GM23338 (cell line): ENCODE measurements at regions not wholly inside any gene's neighbourhood (a gene's known extent, or its start where the extent isn't known, plus 50 kb on each side); places are given as distances from the start of the nearest gene placed in this dataset.

Experiments used
- ATAC-seq: fragments of 200-7000 bp; cut with Tn5 transposase; 3 replicates; pipeline ENCODE4 v1.9.1; 2020
- DNase-seq: peaks from one replicate; pipeline ENCODE4 v3.0.0-alpha.2; 2015; ENCODE audit warnings: low spot score
- H2AFZ ChIP-seq: fragments of 200-600 bp; sonication (generic); 2 replicates; pipeline ENCODE4 v1.8.0; 2016; ENCODE audit warnings: antibody characterized with exemption, mild to moderate bottlenecking, moderate library complexity
- H3F3A ChIP-seq: fragments of 200-600 bp; sonication (generic); replicated peaks from 2 replicates; pipeline ENCODE4 v1.8.0; 2017; ENCODE audit warnings: antibody characterized with exemption, mixed run types, low read depth
- H3K27ac ChIP-seq: fragments of 200-600 bp; sonication (generic); 2 replicates; pipeline ENCODE4 v1.6.1; 2016; ENCODE audit warnings: low read depth
- H3K27me3 ChIP-seq: fragments of 200-600 bp; sonication (generic); 2 replicates; pipeline ENCODE4 v1.8.0; 2016; ENCODE audit warnings: mild to moderate bottlenecking, mixed run types, moderate library complexity; ENCODE audit not compliant: insufficient read depth
- H3K36me3 ChIP-seq: fragments of 200-600 bp; sonication (generic); 2 replicates; pipeline ENCODE4 v1.8.0; 2016; ENCODE audit warnings: mild to moderate bottlenecking; ENCODE audit not compliant: insufficient read depth
- H3K4me1 ChIP-seq: fragments of 200-600 bp; sonication (generic); 2 replicates; pipeline ENCODE4 v1.8.0; 2016; ENCODE audit warnings: mild to moderate bottlenecking, moderate library complexity; ENCODE audit not compliant: insufficient read depth
- H3K4me2 ChIP-seq: fragments of 200-600 bp; sonication (generic); 2 replicates; pipeline ENCODE4 v1.7.1; 2017; ENCODE audit warnings: mixed run types
- H3K4me3 ChIP-seq: fragments of 200-600 bp; sonication (generic); 2 replicates; pipeline ENCODE4 v1.6.1; 2016; ENCODE audit warnings: mixed run types
- H3K79me2 ChIP-seq: fragments of 200-600 bp; sonication (generic); replicated peaks from 2 replicates; pipeline ENCODE4 v1.8.0; 2017; ENCODE audit warnings: mild to moderate bottlenecking; ENCODE audit not compliant: insufficient read depth
- H3K9me2 ChIP-seq: fragments of 200-600 bp; sonication (generic); 2 replicates; pipeline ENCODE4 v1.8.0; 2017; ENCODE audit not compliant: insufficient read depth
- H4K20me1 ChIP-seq: fragments of 200-600 bp; sonication (generic); replicated peaks from 2 replicates; pipeline ENCODE4 v1.8.0; 2017; ENCODE audit warnings: mild to moderate bottlenecking; ENCODE audit not compliant: insufficient read depth
- H3K27ac Mint-ChIP-seq: 2 replicates; pipeline ENCODE4 v1.8.0; 2020; ENCODE audit warnings: inconsistent platforms, mild to moderate bottlenecking, moderate library complexity, mixed read lengths
- H3K27me3 Mint-ChIP-seq: 3 replicates; pipeline ENCODE4 v1.8.0; 2022; ENCODE audit warnings: low read depth, mild to moderate bottlenecking, moderate library complexity, mixed read lengths, inconsistent platforms; ENCODE audit not compliant: insufficient read depth, poor library complexity
- H3K36me3 Mint-ChIP-seq: 3 replicates; pipeline ENCODE4 v1.8.0; 2021; ENCODE audit warnings: low read depth, mild to moderate bottlenecking, inconsistent platforms, moderate library complexity, mixed read lengths
- H3K4me1 Mint-ChIP-seq: 3 replicates; pipeline ENCODE4 v1.8.0; 2020; ENCODE audit warnings: mild to moderate bottlenecking, inconsistent platforms, mixed read lengths
- H3K4me3 Mint-ChIP-seq: 3 replicates; pipeline ENCODE4 v1.8.0; 2021; ENCODE audit warnings: moderate library complexity, mild to moderate bottlenecking, inconsistent platforms, mixed read lengths
- H3K9me3 Mint-ChIP-seq: 3 replicates; pipeline ENCODE4 v1.8.0; 2020; ENCODE audit warnings: moderate library complexity, mild to moderate bottlenecking, inconsistent platforms, mixed read lengths
- CREB1 ChIP-seq: fragments of 250-450 bp; sonication (Bioruptor Pico); IDR thresholded peaks from 2 replicates; pipeline ENCODE4 v1.5.0; 2020; ENCODE audit warnings: low read depth, mild to moderate bottlenecking, moderate library complexity
- EZH2phosphoT487 ChIP-seq: fragments of 200-600 bp; sonication (generic); IDR thresholded peaks from one replicate; pipeline ENCODE4 v1.8.1; 2018; ENCODE audit warnings: antibody characterized with exemption; ENCODE audit not compliant: unreplicated experiment
- JUNB ChIP-seq: IDR thresholded peaks from one replicate; pipeline ENCODE4 v1.6.1; 2016; ENCODE audit warnings: antibody characterized with exemption; ENCODE audit not compliant: unreplicated experiment
- NANOG ChIP-seq: IDR thresholded peaks from 2 replicates; pipeline ENCODE4 v1.6.1; 2016; ENCODE audit warnings: antibody characterized with exemption, borderline replicate concordance
- ZNF331 ChIP-seq: fragments of 250-450 bp; sonication (Bioruptor Pico); IDR thresholded peaks from 2 replicates; pipeline ENCODE4 v1.5.0; 2020; ENCODE audit warnings: low read depth, mild to moderate bottlenecking, moderate library complexity
- TF ChIP-seq, protein P1 (sequence below), 2 experiments: fragments of 200-600 bp in 1 of 2; sonication (generic) in 1 of 2; conservative IDR thresholded peaks; 2 replicates each; pipeline versions ENCODE4 v1.5.1 to v1.6.1; 2016 to 2017; ENCODE audit warnings: antibody characterized with exemption in 2 of 2, low read depth in 2 of 2, mild to moderate bottlenecking in 2 of 2, moderate library complexity in 1 of 2
- TF ChIP-seq, protein P2 (sequence below): fragments of 250-450 bp; sonication (Bioruptor Pico); IDR thresholded peaks from 2 replicates; pipeline ENCODE4 v1.5.0; 2020; ENCODE audit warnings: mild to moderate bottlenecking, moderate library complexity

DNA sequence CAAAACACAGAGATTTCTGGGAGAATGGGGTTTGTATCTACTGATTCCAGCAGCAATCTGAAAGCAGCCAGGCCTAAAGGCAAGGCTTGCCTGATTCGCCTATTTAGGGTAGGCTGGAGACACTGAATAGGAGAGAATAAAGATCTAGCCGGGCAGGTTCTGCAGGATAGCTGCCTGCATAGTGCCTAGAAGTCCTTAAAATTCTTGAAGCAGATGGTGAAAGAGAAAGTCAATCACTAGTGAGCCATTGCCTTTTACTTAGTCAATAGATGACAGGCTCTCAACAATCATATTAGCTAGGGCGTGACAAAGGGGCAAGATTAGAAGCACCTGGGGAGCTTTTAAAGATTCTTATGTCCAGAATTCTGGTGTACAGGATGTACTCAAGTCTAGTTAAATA lies 522.7 kb downstream of the HTR1A start:
- no peaks in the 10 kb centered on the region for H3K36me3 ChIP-seq
- H2AFZ ChIP-seq: peak overlapping the region; percentile 35; the same call in 1 of the 2 replicates
- H3K9me2 ChIP-seq: no peaks in the 10 kb centered on the region; the same call in 1 of the 2 replicates
- Mint-ChIP-seq H3K4me1 (peaks cover 10% of the 10 kb centered on the region), H3K27me3 (peaks cover 1% of the 10 kb centered on the region), H3K36me3 (no peaks in the 10 kb centered on the region), H3K27ac (no peak overlapping the region), H3K9me3 (no peaks in the 10 kb centered on the region), H3K4me3 (no peak overlapping the region)
- no peaks in the 10 kb centered on the region for H4K20me1 ChIP-seq
- H3K4me3 ChIP-seq: no peak overlapping the region
- TF ChIP-seq, protein P1, sequence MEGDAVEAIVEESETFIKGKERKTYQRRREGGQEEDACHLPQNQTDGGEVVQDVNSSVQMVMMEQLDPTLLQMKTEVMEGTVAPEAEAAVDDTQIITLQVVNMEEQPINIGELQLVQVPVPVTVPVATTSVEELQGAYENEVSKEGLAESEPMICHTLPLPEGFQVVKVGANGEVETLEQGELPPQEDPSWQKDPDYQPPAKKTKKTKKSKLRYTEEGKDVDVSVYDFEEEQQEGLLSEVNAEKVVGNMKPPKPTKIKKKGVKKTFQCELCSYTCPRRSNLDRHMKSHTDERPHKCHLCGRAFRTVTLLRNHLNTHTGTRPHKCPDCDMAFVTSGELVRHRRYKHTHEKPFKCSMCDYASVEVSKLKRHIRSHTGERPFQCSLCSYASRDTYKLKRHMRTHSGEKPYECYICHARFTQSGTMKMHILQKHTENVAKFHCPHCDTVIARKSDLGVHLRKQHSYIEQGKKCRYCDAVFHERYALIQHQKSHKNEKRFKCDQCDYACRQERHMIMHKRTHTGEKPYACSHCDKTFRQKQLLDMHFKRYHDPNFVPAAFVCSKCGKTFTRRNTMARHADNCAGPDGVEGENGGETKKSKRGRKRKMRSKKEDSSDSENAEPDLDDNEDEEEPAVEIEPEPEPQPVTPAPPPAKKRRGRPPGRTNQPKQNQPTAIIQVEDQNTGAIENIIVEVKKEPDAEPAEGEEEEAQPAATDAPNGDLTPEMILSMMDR (conservative IDR thresholded peaks at IDR 0.05; ENCODE audit: low read depth in 2 of 2): no peak
- no peak for TF ChIP-seq JUNB
- no peak for TF ChIP-seq ZNF331 (CRISPR knock-in tag)
- TF ChIP-seq, protein P2, sequence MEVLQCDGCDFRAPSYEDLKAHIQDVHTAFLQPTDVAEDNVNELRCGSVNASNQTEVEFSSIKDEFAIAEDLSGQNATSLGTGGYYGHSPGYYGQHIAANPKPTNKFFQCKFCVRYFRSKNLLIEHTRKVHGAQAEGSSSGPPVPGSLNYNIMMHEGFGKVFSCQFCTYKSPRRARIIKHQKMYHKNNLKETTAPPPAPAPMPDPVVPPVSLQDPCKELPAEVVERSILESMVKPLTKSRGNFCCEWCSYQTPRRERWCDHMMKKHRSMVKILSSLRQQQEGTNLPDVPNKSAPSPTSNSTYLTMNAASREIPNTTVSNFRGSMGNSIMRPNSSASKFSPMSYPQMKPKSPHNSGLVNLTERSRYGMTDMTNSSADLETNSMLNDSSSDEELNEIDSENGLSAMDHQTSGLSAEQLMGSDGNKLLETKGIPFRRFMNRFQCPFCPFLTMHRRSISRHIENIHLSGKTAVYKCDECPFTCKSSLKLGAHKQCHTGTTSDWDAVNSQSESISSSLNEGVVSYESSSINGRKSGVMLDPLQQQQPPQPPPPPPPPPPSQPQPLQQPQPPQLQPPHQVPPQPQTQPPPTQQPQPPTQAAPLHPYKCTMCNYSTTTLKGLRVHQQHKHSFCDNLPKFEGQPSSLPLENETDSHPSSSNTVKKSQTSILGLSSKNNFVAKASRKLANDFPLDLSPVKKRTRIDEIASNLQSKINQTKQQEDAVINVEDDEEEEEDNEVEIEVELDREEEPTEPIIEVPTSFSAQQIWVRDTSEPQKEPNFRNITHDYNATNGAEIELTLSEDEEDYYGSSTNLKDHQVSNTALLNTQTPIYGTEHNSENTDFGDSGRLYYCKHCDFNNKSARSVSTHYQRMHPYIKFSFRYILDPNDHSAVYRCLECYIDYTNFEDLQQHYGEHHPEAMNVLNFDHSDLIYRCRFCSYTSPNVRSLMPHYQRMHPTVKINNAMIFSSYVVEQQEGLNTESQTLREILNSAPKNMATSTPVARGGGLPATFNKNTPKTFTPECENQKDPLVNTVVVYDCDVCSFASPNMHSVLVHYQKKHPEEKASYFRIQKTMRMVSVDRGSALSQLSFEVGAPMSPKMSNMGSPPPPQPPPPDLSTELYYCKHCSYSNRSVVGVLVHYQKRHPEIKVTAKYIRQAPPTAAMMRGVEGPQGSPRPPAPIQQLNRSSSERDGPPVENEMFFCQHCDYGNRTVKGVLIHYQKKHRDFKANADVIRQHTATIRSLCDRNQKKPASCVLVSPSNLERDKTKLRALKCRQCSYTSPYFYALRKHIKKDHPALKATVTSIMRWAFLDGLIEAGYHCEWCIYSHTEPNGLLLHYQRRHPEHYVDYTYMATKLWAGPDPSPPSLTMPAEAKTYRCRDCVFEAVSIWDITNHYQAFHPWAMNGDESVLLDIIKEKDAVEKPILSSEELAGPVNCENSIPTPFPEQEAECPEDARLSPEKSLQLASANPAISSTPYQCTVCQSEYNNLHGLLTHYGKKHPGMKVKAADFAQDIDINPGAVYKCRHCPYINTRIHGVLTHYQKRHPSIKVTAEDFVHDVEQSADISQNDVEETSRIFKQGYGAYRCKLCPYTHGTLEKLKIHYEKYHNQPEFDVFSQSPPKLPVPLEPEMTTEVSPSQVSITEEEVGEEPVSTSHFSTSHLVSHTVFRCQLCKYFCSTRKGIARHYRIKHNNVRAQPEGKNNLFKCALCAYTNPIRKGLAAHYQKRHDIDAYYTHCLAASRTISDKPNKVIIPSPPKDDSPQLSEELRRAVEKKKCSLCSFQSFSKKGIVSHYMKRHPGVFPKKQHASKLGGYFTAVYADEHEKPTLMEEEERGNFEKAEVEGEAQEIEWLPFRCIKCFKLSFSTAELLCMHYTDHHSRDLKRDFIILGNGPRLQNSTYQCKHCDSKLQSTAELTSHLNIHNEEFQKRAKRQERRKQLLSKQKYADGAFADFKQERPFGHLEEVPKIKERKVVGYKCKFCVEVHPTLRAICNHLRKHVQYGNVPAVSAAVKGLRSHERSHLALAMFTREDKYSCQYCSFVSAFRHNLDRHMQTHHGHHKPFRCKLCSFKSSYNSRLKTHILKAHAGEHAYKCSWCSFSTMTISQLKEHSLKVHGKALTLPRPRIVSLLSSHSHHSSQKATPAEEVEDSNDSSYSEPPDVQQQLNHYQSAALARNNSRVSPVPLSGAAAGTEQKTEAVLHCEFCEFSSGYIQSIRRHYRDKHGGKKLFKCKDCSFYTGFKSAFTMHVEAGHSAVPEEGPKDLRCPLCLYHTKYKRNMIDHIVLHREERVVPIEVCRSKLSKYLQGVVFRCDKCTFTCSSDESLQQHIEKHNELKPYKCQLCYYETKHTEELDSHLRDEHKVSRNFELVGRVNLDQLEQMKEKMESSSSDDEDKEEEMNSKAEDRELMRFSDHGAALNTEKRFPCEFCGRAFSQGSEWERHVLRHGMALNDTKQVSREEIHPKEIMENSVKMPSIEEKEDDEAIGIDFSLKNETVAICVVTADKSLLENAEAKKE: no peak
- H3K4me2 ChIP-seq: peak overlapping the region; percentile 12; the same call in 1 of the 2 replicates
- H3F3A ChIP-seq: no peaks in the 10 kb centered on the region
- no peaks in the 10 kb centered on the region for H3K79me2 ChIP-seq
- peak; percentile 36 for DNase-seq
- ATAC-seq: peak; percentile 84
- no peak overlapping the region for H3K27ac ChIP-seq
- H3K4me1 ChIP-seq: peaks cover 10% of the 10 kb centered on the region; the same call in 1 of the 2 replicates
- no peaks in the 10 kb centered on the region for H3K27me3 ChIP-seq

DNA sequence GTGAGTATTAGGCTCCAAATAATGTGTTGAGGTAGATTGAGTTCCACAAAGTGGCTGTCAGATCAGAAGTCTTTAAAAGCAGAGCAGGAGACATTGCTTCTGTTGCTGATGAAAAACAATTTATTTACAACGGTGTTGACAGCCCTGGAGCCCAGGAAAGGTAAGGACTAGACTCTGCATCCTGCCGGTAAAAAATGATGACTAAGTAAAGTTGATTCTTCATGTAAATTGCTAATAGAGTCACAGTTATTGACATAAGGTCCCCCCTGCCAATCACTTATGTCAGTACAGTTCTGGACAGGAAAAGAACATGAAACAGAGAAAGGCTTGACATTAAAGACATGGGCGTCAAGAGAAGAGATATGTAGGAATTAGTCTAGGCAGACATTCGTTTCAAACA lies 552.5 kb downstream of the HTR1A start:
- no peaks in the 10 kb centered on the region for H3F3A ChIP-seq
- H4K20me1 ChIP-seq: no peaks in the 10 kb centered on the region
- no peak overlapping the region for H3K4me3 ChIP-seq
- H3K4me2 ChIP-seq: no peak overlapping the region
- Mint-ChIP-seq H3K4me3 (no peak overlapping the region), H3K4me1 (no peaks in the 10 kb centered on the region), H3K36me3 (no peaks in the 10 kb centered on the region), H3K27me3 (no peaks in the 10 kb centered on the region), H3K27ac (no peak overlapping the region), H3K9me3 (no peaks in the 10 kb centered on the region)
- H3K9me2 ChIP-seq: no peaks in the 10 kb centered on the region
- DNase-seq (no peak), ATAC-seq (no peak)
- H3K27me3 ChIP-seq: no peaks in the 10 kb centered on the region
- no peaks in the 10 kb centered on the region for H3K79me2 ChIP-seq
- no peak overlapping the region for H3K27ac ChIP-seq
- H2AFZ ChIP-seq: no peak overlapping the region
- H3K4me1 ChIP-seq: no peaks in the 10 kb centered on the region
- no peaks in the 10 kb centered on the region for H3K36me3 ChIP-seq
- TF ChIP-seq NANOG (no peak), EZH2phosphoT487 (no peak), ZNF331 (CRISPR knock-in tag) (no peak), CREB1 (CRISPR knock-in tag) (no peak), JUNB (no peak)
- TF ChIP-seq, protein P1 (conservative IDR thresholded peaks at IDR 0.05; ENCODE audit: low read depth in 2 of 2): no peak
